ENCODE measurements at regions not wholly inside any gene's neighbourhood (a gene's known extent, or its start where the extent isn't known, plus 50 kb on each side); places are given as distances from the start of the nearest gene placed in this dataset.
"Not testable (repeated sequence)": the region's sequence is repeated elsewhere in the genome, so short reads cannot be mapped to it uniquely, and the experiment has no call there.

DNA sequence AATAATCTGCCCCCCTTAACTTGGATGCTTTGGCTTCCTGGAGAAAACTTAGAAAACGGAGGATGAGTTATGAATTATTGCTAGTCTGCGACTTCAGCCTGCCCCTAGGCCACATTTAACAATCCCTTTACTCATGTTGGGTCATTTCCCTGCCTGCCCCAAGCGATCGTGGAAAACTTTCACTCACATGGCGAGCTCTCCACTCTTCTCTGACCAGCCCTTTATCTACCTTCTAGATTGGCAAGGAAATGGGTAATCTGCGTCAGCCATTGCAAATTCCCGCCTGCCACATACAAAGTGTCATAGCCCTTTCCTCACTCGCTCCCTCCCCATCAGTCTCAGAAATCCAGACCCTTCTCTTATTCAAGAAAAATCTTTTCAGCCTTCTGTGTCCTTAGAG is 154.3 kb upstream of the IRS2 start:
- no peaks in the 10 kb centered on the region for H3K4me1 ChIP-seq
- H3K27me3 ChIP-seq = no peaks in the 10 kb centered on the region
- H3K36me3 ChIP-seq (ENCODE audit: low read depth, missing control alignments) = no peaks in the 10 kb centered on the region
- 75 to 84% methylated on average over 8 of the region's 8 CpGs for WGBS, 2 donors
- no peaks in the 10 kb centered on the region for H3K9me3 ChIP-seq
- no peak for DNase-seq
- H3K27ac ChIP-seq = no peak overlapping the region
- no peak overlapping the region for H3K4me3 ChIP-seq
- TF ChIP-seq, protein P1, sequence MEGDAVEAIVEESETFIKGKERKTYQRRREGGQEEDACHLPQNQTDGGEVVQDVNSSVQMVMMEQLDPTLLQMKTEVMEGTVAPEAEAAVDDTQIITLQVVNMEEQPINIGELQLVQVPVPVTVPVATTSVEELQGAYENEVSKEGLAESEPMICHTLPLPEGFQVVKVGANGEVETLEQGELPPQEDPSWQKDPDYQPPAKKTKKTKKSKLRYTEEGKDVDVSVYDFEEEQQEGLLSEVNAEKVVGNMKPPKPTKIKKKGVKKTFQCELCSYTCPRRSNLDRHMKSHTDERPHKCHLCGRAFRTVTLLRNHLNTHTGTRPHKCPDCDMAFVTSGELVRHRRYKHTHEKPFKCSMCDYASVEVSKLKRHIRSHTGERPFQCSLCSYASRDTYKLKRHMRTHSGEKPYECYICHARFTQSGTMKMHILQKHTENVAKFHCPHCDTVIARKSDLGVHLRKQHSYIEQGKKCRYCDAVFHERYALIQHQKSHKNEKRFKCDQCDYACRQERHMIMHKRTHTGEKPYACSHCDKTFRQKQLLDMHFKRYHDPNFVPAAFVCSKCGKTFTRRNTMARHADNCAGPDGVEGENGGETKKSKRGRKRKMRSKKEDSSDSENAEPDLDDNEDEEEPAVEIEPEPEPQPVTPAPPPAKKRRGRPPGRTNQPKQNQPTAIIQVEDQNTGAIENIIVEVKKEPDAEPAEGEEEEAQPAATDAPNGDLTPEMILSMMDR (IDR thresholded peaks at IDR 0.05) = no peak
- no peak for TF ChIP-seq POLR2A (IDR thresholded peaks at IDR 0.05)
- intact Hi-C loops (cut with DNase I; ENCODE audit: low total_unique reads) = no loop called here

DNA sequence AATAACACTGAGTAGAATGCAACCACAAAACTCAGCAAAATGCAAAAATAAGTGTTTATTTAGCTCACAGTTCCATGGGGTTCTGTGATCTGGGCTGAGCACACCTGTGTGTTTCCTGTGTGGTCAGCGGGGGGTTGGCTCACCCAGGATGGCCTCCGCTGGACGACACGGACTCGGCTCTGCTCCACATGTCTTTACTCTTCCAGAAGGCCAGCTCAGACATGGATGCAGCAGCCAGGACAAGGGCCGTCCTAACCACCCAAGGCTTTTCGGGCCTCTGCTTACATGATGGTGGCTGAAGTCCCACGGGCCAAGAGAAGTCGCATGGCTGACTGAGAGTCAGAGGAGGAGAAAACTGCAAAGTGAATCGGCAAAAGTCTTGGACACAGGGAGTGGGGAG is 153.5 kb upstream of the IRS2 start:
- Histone ChIP-seq H3K9me3 (no peaks in the 10 kb centered on the region), H3K4me1 (no peaks in the 10 kb centered on the region), H3K4me3 (no peak overlapping the region), H3K27me3 (no peaks in the 10 kb centered on the region), H3K27ac (no peak overlapping the region), H3K36me3 (ENCODE audit: low read depth, missing control alignments) (no peaks in the 10 kb centered on the region)
- DNase-seq = no peak
- TF ChIP-seq, protein P1 (IDR thresholded peaks at IDR 0.05) = no peak
- TF ChIP-seq POLR2A (IDR thresholded peaks at IDR 0.05) = no peak
- WGBS, 2 donors = 95 to 97% methylated on average over 10 of the region's 10 CpGs
- intact Hi-C loops (cut with DNase I; ENCODE audit: low total_unique reads) = no loop called here

DNA sequence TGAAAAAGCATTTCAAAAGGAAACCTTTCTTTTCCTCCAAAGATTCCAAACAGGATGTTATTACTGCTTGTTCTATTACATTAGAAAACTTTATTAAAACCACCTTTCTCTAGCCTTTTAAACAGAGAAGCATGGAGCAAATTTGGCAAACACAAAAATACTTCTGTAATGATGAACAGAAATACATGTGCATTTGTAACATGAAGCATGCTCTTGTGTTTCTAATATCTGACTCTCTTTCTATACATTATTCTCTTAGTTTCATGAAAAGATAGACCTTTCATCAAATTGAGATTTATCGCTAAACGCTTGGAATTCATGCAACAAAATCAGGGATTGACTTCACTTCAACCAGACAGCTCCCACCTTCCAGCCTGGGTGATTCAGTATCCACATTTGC is 152.8 kb upstream of the IRS2 start:
- Histone ChIP-seq H3K27ac (no peak overlapping the region), H3K36me3 (ENCODE audit: low read depth, missing control alignments) (no peaks in the 10 kb centered on the region), H3K4me3 (no peak overlapping the region), H3K27me3 (no peaks in the 10 kb centered on the region), H3K4me1 (no peaks in the 10 kb centered on the region), H3K9me3 (no peaks in the 10 kb centered on the region)
- TF ChIP-seq, protein P1 (IDR thresholded peaks at IDR 0.05) = no peak
- no peak for TF ChIP-seq POLR2A (IDR thresholded peaks at IDR 0.05)
- 93 to 95% methylated on average over 2 of the region's 2 CpGs for WGBS, 2 donors
- intact Hi-C loops (cut with DNase I; ENCODE audit: low total_unique reads) = no loop called here
- DNase-seq = no peak

DNA sequence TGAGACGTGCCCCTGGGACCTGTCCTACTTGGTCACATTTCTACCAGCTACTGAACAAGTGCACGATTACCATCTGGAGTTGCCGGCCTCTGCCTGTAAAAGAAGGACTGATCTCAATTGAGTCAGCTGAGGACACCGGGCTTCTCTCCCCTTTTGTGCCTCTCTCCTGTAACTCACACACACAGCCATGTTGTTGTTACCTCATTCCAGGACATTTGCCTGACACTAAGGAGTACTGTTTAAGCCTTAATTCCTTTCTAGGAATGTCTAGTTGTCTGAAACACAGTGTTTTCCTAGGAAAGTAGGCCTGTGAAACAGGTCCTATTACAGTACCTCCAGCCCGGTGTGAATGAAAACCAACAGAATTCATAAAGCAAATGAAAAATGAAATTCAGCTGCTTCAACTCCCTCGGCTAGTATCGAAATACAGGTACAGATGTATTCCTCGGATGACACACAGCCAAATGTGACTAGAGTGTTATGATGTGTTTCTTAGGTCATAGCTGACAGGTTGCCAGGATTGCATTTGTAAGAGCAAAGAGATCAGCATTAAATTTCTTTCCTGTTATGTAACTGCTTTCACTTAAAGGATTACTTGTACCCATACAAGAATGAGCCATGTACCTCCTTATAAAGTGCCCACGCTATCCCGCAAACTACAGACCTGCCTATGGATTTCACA is 152.0 kb upstream of the IRS2 start:
- H3K27me3 ChIP-seq = no peaks in the 10 kb centered on the region
- H3K9me3 ChIP-seq = no peaks in the 10 kb centered on the region
- H3K4me1 ChIP-seq = no peaks in the 10 kb centered on the region
- no peak overlapping the region for H3K27ac ChIP-seq
- 92 to 93% methylated on average over 10 of the region's 10 CpGs for WGBS, 2 donors
- DNase-seq = no peak
- no peaks in the 10 kb centered on the region for H3K36me3 ChIP-seq (ENCODE audit: low read depth, missing control alignments)
- no peak for TF ChIP-seq POLR2A (IDR thresholded peaks at IDR 0.05)
- TF ChIP-seq, protein P1 (IDR thresholded peaks at IDR 0.05) = no peak
- intact Hi-C loops (cut with DNase I; ENCODE audit: low total_unique reads) = no loop called here
- no peak overlapping the region for H3K4me3 ChIP-seq

DNA sequence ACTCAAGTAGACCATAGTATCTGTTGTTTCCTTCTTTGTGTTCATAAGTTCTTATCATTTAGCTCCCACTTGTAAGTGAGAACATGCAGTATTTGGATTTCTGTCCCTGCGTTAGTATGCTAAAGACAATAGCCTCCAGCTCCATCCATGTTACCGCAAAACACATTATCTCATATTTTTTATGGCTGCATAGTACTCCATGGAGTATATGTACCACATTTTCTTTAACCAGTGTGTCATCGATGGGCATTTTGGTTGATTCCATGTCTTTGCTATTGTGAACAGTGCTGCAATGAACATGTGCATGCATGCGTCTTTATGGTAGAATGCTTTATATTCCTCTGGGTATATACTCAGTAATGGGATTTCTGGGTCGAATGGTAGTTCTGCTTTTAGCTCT is 148.1 kb upstream of the IRS2 start:
- H3K9me3 ChIP-seq; intact Hi-C loops (cut with DNase I; ENCODE audit: low total_unique reads); H3K4me1 ChIP-seq; H3K27me3 ChIP-seq; H3K27ac ChIP-seq; H3K36me3 ChIP-seq (ENCODE audit: low read depth, missing control alignments); DNase-seq; H3K4me3 ChIP-seq: not testable (repeated sequence)
- WGBS, 2 donors = 94 to 97% methylated on average over 5 of the region's 5 CpGs
